LNCAP (cell line): ENCODE measurements at regions not wholly inside any gene's neighbourhood (a gene's known extent, or its start where the extent isn't known, plus 50 kb on each side); places are given as distances from the start of the nearest gene placed in this dataset.

Source experiments
- CTCF ChIP-seq: fragments of 450-650 bp; IDR thresholded peaks from 2 replicates; pipeline ENCODE4 v1.5.1; 2017; ENCODE audit warnings: mild to moderate bottlenecking

- no peak for TF ChIP-seq CTCF
These were observed 810.0 kb upstream of the NEGR1 start for GRCh38 chr1:73092383-73092782.

- no peak for TF ChIP-seq CTCF
These were observed 784.5 kb upstream of the NEGR1 start for GRCh38 chr1:73066866-73067265.

- TF ChIP-seq CTCF, result no peak
These were observed 783.2 kb upstream of the NEGR1 start for GRCh38 chr1:73065339-73066041.

GRCh38 chr1:73056826-73057225 is 774.5 kb upstream of the NEGR1 start:
- no peak for TF ChIP-seq CTCF

GRCh38 chr1:73044241-73045036 is 762.1 kb upstream of the NEGR1 start:
- TF ChIP-seq CTCF, result no peak

GRCh38 chr1:73042403-73042802 is 760.1 kb upstream of the NEGR1 start:
- TF ChIP-seq CTCF, result no peak

GRCh38 chr1:73040811-73041210 is 758.5 kb upstream of the NEGR1 start:
- TF ChIP-seq CTCF, result no peak
